Smooth muscle cell (in vitro differentiated cells): ENCODE measurements at regions not wholly inside any gene's neighbourhood (a gene's known extent, or its start where the extent isn't known, plus 50 kb on each side); places are given as distances from the start of the nearest gene placed in this dataset.

ENCODE experiments used
- DNase-seq: peaks from one replicate; lab custom pipeline; 2025; ENCODE audit not compliant: unreplicated experiment; lab: John Stamatoyannopoulos, UW
- H2AFZ ChIP-seq: fragments of 200-600 bp; sonication (generic); 2 replicates; pipeline ENCODE4 v1.6.0; 2016; ENCODE audit warnings: antibody characterized with exemption, low read depth, mild to moderate bottlenecking
- H3F3A ChIP-seq: fragments of 200-600 bp; sonication (generic); 2 replicates; pipeline ENCODE4 v1.6.0; 2017; ENCODE audit warnings: antibody characterized with exemption, low read depth
- H3K27ac ChIP-seq: fragments of 200-600 bp; sonication (generic); 2 replicates; pipeline ENCODE4 v1.5.1; 2016; ENCODE audit warnings: low read depth, mild to moderate bottlenecking
- H3K27me3 ChIP-seq: fragments of 200-600 bp; sonication (generic); 2 replicates; pipeline ENCODE4 v1.6.1; 2016; ENCODE audit warnings: low read depth, mild to moderate bottlenecking
- H3K36me3 ChIP-seq: fragments of 200-600 bp; sonication (generic); 2 replicates; pipeline ENCODE4 v1.5.1; 2016; ENCODE audit warnings: low read depth
- H3K4me1 ChIP-seq: fragments of 200-600 bp; sonication (generic); 2 replicates; pipeline ENCODE4 v1.5.1; 2016; ENCODE audit warnings: low read depth
- H3K4me2 ChIP-seq: fragments of 200-600 bp; sonication (generic); 2 replicates; pipeline ENCODE4 v1.6.0; 2016; ENCODE audit warnings: mild to moderate bottlenecking
- H3K4me3 ChIP-seq: fragments of 200-600 bp; sonication (generic); 2 replicates; pipeline ENCODE4 v1.5.1; 2016; ENCODE audit warnings: mild to moderate bottlenecking
- H3K79me2 ChIP-seq: fragments of 200-600 bp; sonication (generic); 2 replicates; pipeline ENCODE4 v1.6.0; 2016; ENCODE audit warnings: low read depth, mild to moderate bottlenecking
- H3K9ac ChIP-seq: fragments of 200-600 bp; sonication (generic); 2 replicates; pipeline ENCODE4 v1.6.0; 2016; ENCODE audit warnings: low read depth
- H3K9me3 ChIP-seq: fragments of 200-600 bp; sonication (generic); replicated peaks from 2 replicates; pipeline ENCODE4 v1.5.1; 2016; ENCODE audit warnings: low read depth
- H4K20me1 ChIP-seq: fragments of 200-600 bp; sonication (generic); 2 replicates; pipeline ENCODE4 v1.6.0; 2016; ENCODE audit warnings: low read depth
- CTCF ChIP-seq: fragments of 200-600 bp; sonication (generic); IDR thresholded peaks from 2 replicates; pipeline ENCODE4 v1.5.1; 2017; ENCODE audit warnings: borderline replicate concordance, mild to moderate bottlenecking, antibody characterized with exemption; ENCODE audit not compliant: insufficient read depth, poor library complexity, severe bottlenecking
- WGBS: methylation state at CpG from one replicate; pipeline ENCODE4 v1.1.7; 2016; ENCODE audit warnings: low lambda C conversion rate; 5-methylcytosine and 5-hydroxymethylcytosine counted together

- no peaks in the 10 kb centered on the region for H3K27me3 ChIP-seq
- TF ChIP-seq CTCF: no peak
- H3K4me3 ChIP-seq: no peak overlapping the region
- 76% methylated on average over 2 of the region's 2 CpGs for WGBS
- H3K36me3 ChIP-seq: no peaks in the 10 kb centered on the region
- H3K79me2 ChIP-seq: no peaks in the 10 kb centered on the region
- no peak for DNase-seq
- no peaks in the 10 kb centered on the region for H3F3A ChIP-seq
- no peak overlapping the region for H2AFZ ChIP-seq
- no peak overlapping the region for H3K9ac ChIP-seq
- no peak overlapping the region for H3K27ac ChIP-seq
- no peaks in the 10 kb centered on the region for H4K20me1 ChIP-seq
- no peaks in the 10 kb centered on the region for H3K4me1 ChIP-seq
- no peak overlapping the region for H3K4me2 ChIP-seq
- no peaks in the 10 kb centered on the region for H3K9me3 ChIP-seq
Measured at GRCh38 chr9:115386963-115387770, 269.2 kb upstream of the TNC start.

- H3K9ac ChIP-seq: no peak overlapping the region
- H3K79me2 ChIP-seq: no peaks in the 10 kb centered on the region
- H3K27me3 ChIP-seq: no peaks in the 10 kb centered on the region
- no peaks in the 10 kb centered on the region for H3K36me3 ChIP-seq
- H3K4me2 ChIP-seq: no peak overlapping the region
- WGBS: 88% methylated on average over 4 of the region's 4 CpGs
- no peaks in the 10 kb centered on the region for H4K20me1 ChIP-seq
- no peaks in the 10 kb centered on the region for H3K9me3 ChIP-seq
- H3K4me1 ChIP-seq: peaks cover 7% of the 10 kb centered on the region
- H2AFZ ChIP-seq: no peak overlapping the region
- no peaks in the 10 kb centered on the region for H3F3A ChIP-seq
- DNase-seq: no peak
- no peak for TF ChIP-seq CTCF
- H3K27ac ChIP-seq: no peak overlapping the region
- no peak overlapping the region for H3K4me3 ChIP-seq
Measured at GRCh38 chr9:115391168-115391825, 273.3 kb upstream of the TNC start.

GRCh38 chr9:115393976-115394775 lies 276.2 kb upstream of the TNC start:
- Histone ChIP-seq H3K9me3 (no peaks in the 10 kb centered on the region), H3K4me2 (no peak overlapping the region), H3K27me3 (no peaks in the 10 kb centered on the region), H4K20me1 (no peaks in the 10 kb centered on the region), H3K4me3 (no peak overlapping the region), H3K36me3 (no peaks in the 10 kb centered on the region), H2AFZ (no peak overlapping the region), H3K4me1 (peaks cover 17% of the 10 kb centered on the region), H3K79me2 (no peaks in the 10 kb centered on the region), H3K9ac (no peak overlapping the region), H3F3A (no peaks in the 10 kb centered on the region), H3K27ac (no peak overlapping the region)
- no peak for DNase-seq
- 94% methylated on average over 7 of the region's 7 CpGs for WGBS
- no peak for TF ChIP-seq CTCF
